Omental fat pad (tissue), 3 donors: ENCODE measurements at regions not wholly inside any gene's neighbourhood (a gene's known extent, or its start where the extent isn't known, plus 50 kb on each side); places are given as distances from the start of the nearest gene placed in this dataset.

Source experiments
- ATAC-seq: fragments of 150-250 bp; one replicate; pipeline ENCODE4 v1.9.1; 2016; ENCODE audit warnings: mild to moderate bottlenecking, moderate library complexity; ENCODE audit not compliant: low FRiP score
- DNase-seq: peaks from one replicate; pipeline ENCODE4 v3.0.0-alpha.2; 2019; ENCODE audit warnings: low spot score
- CTCF ChIP-seq, 3 donors: fragments of 450-650 bp; IDR thresholded peaks; one replicate each; pipeline ENCODE4 v1.5.1; 2016 to 2017; ENCODE audit warnings: antibody characterized with exemption in 3 of 3, mild to moderate bottlenecking in 3 of 3, moderate library complexity in 2 of 3

GRCh38 chr9:4435197-4435596 is 55.1 kb upstream of the SLC1A1 start:
- DNase-seq (no peak), ATAC-seq (no peak)
- no peak for TF ChIP-seq CTCF (IDR thresholded peaks at IDR 0.05)

GRCh38 chr9:4433379-4433778 is 56.9 kb upstream of the SLC1A1 start:
- TF ChIP-seq CTCF (IDR thresholded peaks at IDR 0.05), result no peak
- ATAC-seq, result no peak
- DNase-seq, result no peak

GRCh38 chr9:4430432-4431261 is 59.6 kb upstream of the SLC1A1 start:
- ATAC-seq (no peak), DNase-seq (no peak)
- TF ChIP-seq CTCF (IDR thresholded peaks at IDR 0.05), result no peak

- DNase-seq (no peak), ATAC-seq (no peak)
- no peak for TF ChIP-seq CTCF (IDR thresholded peaks at IDR 0.05)
Measured at GRCh38 chr9:4425319-4426045, 64.8 kb upstream of the SLC1A1 start.

- TF ChIP-seq CTCF (IDR thresholded peaks at IDR 0.05), result no peak
- DNase-seq (no peak), ATAC-seq (no peak)
Measured at GRCh38 chr9:4424891-4425290, 65.4 kb upstream of the SLC1A1 start.

- no peak for TF ChIP-seq CTCF (IDR thresholded peaks at IDR 0.05)
- ATAC-seq, result no peak
- no peak for DNase-seq
Measured at GRCh38 chr9:4424038-4424437, 66.2 kb upstream of the SLC1A1 start.

- TF ChIP-seq CTCF (IDR thresholded peaks at IDR 0.05), result no peak
- no peak for DNase-seq
- no peak for ATAC-seq
Measured at GRCh38 chr9:4423207-4423610, 67.1 kb upstream of the SLC1A1 start.
